Neural cell (in vitro differentiated cells): ENCODE measurements at regions not wholly inside any gene's neighbourhood (a gene's known extent, or its start where the extent isn't known, plus 50 kb on each side); places are given as distances from the start of the nearest gene placed in this dataset.

Source experiments
- H2AFZ ChIP-seq: fragments of 200-600, 300-800 bp; sonication (generic), shearing (Covaris generic); 2 replicates; pipeline ENCODE4 v1.6.0; 2014; ENCODE audit warnings: low read depth, mild to moderate bottlenecking, antibody characterized with exemption, low read length, moderate library complexity
- H3F3A ChIP-seq: fragments of 200-600 bp; shearing (Covaris generic); 2 replicates; pipeline ENCODE4 v1.6.1; 2016; ENCODE audit warnings: mild to moderate bottlenecking, moderate library complexity, mixed read lengths, antibody characterized with exemption, low read length; ENCODE audit not compliant: insufficient read depth, poor library complexity, severe bottlenecking
- H3K27ac ChIP-seq: fragments of 200-600, 300-800 bp; sonication (generic), shearing (Covaris generic); 2 replicates; pipeline ENCODE4 v1.5.1; 2014; ENCODE audit warnings: mild to moderate bottlenecking, low read length, moderate library complexity
- H3K27me3 ChIP-seq: fragments of 300-800, 200-600 bp; sonication (generic), shearing (Covaris generic); 2 replicates; pipeline ENCODE4 v1.6.0; 2014; ENCODE audit warnings: mild to moderate bottlenecking, low read depth, low read length, moderate library complexity; ENCODE audit not compliant: insufficient read depth
- H3K36me3 ChIP-seq: fragments of 300-800, 200-600 bp; sonication (generic), shearing (Covaris generic); 2 replicates; pipeline ENCODE4 v1.5.1; 2014; ENCODE audit warnings: mild to moderate bottlenecking, antibody characterized with exemption, low read length, moderate library complexity; ENCODE audit not compliant: insufficient read depth
- H3K4me2 ChIP-seq: fragments of 300-800, 200-600 bp; sonication (generic), shearing (Covaris generic); 2 replicates; pipeline ENCODE4 v1.6.0; 2014; ENCODE audit warnings: mild to moderate bottlenecking, low read length
- H3K4me3 ChIP-seq: fragments of 300-800, 200-600 bp; sonication (generic), shearing (Covaris generic); 2 replicates; pipeline ENCODE4 v1.5.1; 2014; ENCODE audit warnings: mild to moderate bottlenecking, low read length, moderate library complexity
- H3K79me2 ChIP-seq: fragments of 200-600 bp; shearing (Covaris generic); replicated peaks from 2 replicates; pipeline ENCODE4 v1.6.0; 2014; ENCODE audit warnings: mild to moderate bottlenecking, low read length, moderate library complexity; ENCODE audit not compliant: insufficient read depth
- H3K9ac ChIP-seq: fragments of 300-800, 200-600 bp; sonication (generic), shearing (Covaris generic); 2 replicates; pipeline ENCODE4 v1.6.1; 2016; ENCODE audit warnings: mild to moderate bottlenecking, low read length, mixed read lengths
- H3K9me2 ChIP-seq: fragments of 200-600 bp; shearing (Covaris generic); 2 replicates; pipeline ENCODE4 v1.6.1; 2016; ENCODE audit warnings: mild to moderate bottlenecking, low read length, mixed read lengths; ENCODE audit not compliant: insufficient read depth
- H3K9me3 ChIP-seq: fragments of 200-600, 300-800 bp; sonication (generic), shearing (Covaris generic); 2 replicates; pipeline ENCODE4 v1.6.1; 2016; ENCODE audit warnings: mild to moderate bottlenecking, mixed run types, low read length, moderate library complexity, mixed read lengths
- H4K20me1 ChIP-seq: fragments of 200-600 bp; shearing (Covaris generic); 2 replicates; pipeline ENCODE4 v1.6.1; 2016; ENCODE audit warnings: mild to moderate bottlenecking, mixed run types; ENCODE audit not compliant: insufficient read depth
- EP300 ChIP-seq: fragments of 450-650 bp; conservative IDR thresholded peaks from 2 replicates; pipeline ENCODE4 v1.6.1; 2014; ENCODE audit warnings: antibody characterized with exemption, mild to moderate bottlenecking, moderate library complexity; ENCODE audit not compliant: poor library complexity, severe bottlenecking
- EZH2 ChIP-seq: fragments of 200-600, 300-800 bp; shearing (Covaris generic), sonication (generic); IDR thresholded peaks from 2 replicates; pipeline ENCODE4 v1.6.1; 2014; ENCODE audit warnings: antibody characterized with exemption, low read length, borderline replicate concordance, mild to moderate bottlenecking; ENCODE audit not compliant: insufficient read depth, poor library complexity, severe bottlenecking
- MXI1 ChIP-seq: fragments of 450-650 bp; conservative IDR thresholded peaks from 2 replicates; pipeline ENCODE4 v1.6.1; 2014; ENCODE audit warnings: antibody characterized with exemption, mild to moderate bottlenecking; ENCODE audit not compliant: poor library complexity, severe bottlenecking
- POLR2AphosphoS5 ChIP-seq: IDR thresholded peaks from 2 replicates; pipeline ENCODE4 v1.6.1; 2012
- RAD21 ChIP-seq: fragments of 450-650 bp; conservative IDR thresholded peaks from 2 replicates; pipeline ENCODE4 v1.6.1; 2014; ENCODE audit warnings: antibody characterized with exemption, mild to moderate bottlenecking, moderate library complexity
- SMC3 ChIP-seq: fragments of 450-650 bp; conservative IDR thresholded peaks from 2 replicates; pipeline ENCODE4 v1.6.1; 2014; ENCODE audit warnings: antibody characterized with exemption, mild to moderate bottlenecking, moderate library complexity; ENCODE audit not compliant: poor library complexity
- TAF1 ChIP-seq: IDR thresholded peaks from 2 replicates; pipeline ENCODE4 v1.6.1; 2012; ENCODE audit warnings: low read depth
- TF ChIP-seq, protein P1 (sequence below): IDR thresholded peaks from 2 replicates; pipeline ENCODE4 v1.6.1; 2012; ENCODE audit warnings: borderline replicate concordance
- TF ChIP-seq, protein P2 (sequence below): fragments of 450-650 bp; IDR thresholded peaks from 2 replicates; pipeline ENCODE4 v1.5.1; 2014; ENCODE audit warnings: antibody characterized with exemption, mild to moderate bottlenecking, moderate library complexity; ENCODE audit not compliant: poor library complexity, severe bottlenecking

DNA sequence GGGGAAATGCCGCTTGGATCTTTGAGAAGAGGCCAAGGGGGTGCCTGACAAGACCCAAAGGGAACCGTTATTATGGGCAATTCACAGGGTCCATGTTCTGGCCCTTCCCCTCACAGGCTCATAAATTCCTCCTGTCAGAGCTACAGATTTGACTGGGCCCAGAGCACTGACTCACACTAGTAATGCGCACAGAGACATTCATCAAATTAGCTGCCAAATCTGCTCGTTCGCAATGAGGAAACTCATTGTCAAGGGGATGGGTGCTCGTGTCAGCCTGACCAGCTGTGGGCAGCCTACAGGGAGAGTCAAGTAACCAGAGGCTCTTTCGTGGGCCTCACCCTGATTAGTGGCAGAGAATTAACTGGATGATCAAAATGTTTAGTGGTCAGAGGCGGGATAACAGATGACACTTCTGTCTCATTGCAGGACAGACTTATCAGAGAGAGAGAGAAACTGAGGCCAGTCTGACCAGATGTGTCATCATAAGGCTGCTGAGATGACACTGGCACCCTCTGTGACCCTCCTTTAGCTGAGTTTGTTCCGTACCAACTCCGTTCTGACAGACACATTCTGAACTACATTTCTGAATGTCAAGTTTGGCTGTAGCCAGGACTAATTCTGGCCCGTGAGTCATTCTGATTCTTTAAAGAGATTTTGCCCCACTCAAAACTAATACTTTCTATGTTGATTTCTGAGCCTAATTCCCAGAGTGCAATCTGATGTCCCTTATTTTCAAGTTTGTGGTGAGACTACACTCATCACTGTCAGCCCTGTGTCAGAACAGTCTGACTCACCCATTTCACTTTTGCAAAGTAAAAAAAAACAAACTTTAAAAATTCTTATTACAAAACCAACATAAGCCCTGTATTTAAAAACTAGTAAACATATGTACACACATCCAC lies 377.1 kb downstream of the ACTL7B start:
- Histone ChIP-seq H3K36me3 (no peaks in the 10 kb centered on the region), H3K9me3 (no peaks in the 10 kb centered on the region), H3K79me2 (no peaks in the 10 kb centered on the region), H3K27me3 (no peaks in the 10 kb centered on the region), H3K9ac (no peak overlapping the region), H3K27ac (no peak overlapping the region), H3K4me3 (no peak overlapping the region), H4K20me1 (no peaks in the 10 kb centered on the region), H2AFZ (no peak overlapping the region), H3F3A (no peaks in the 10 kb centered on the region), H3K9me2 (no peaks in the 10 kb centered on the region), H3K4me2 (no peak overlapping the region)
- TF ChIP-seq POLR2AphosphoS5: no peak
- TF ChIP-seq, protein P1, sequence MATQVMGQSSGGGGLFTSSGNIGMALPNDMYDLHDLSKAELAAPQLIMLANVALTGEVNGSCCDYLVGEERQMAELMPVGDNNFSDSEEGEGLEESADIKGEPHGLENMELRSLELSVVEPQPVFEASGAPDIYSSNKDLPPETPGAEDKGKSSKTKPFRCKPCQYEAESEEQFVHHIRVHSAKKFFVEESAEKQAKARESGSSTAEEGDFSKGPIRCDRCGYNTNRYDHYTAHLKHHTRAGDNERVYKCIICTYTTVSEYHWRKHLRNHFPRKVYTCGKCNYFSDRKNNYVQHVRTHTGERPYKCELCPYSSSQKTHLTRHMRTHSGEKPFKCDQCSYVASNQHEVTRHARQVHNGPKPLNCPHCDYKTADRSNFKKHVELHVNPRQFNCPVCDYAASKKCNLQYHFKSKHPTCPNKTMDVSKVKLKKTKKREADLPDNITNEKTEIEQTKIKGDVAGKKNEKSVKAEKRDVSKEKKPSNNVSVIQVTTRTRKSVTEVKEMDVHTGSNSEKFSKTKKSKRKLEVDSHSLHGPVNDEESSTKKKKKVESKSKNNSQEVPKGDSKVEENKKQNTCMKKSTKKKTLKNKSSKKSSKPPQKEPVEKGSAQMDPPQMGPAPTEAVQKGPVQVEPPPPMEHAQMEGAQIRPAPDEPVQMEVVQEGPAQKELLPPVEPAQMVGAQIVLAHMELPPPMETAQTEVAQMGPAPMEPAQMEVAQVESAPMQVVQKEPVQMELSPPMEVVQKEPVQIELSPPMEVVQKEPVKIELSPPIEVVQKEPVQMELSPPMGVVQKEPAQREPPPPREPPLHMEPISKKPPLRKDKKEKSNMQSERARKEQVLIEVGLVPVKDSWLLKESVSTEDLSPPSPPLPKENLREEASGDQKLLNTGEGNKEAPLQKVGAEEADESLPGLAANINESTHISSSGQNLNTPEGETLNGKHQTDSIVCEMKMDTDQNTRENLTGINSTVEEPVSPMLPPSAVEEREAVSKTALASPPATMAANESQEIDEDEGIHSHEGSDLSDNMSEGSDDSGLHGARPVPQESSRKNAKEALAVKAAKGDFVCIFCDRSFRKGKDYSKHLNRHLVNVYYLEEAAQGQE: no peak

DNA sequence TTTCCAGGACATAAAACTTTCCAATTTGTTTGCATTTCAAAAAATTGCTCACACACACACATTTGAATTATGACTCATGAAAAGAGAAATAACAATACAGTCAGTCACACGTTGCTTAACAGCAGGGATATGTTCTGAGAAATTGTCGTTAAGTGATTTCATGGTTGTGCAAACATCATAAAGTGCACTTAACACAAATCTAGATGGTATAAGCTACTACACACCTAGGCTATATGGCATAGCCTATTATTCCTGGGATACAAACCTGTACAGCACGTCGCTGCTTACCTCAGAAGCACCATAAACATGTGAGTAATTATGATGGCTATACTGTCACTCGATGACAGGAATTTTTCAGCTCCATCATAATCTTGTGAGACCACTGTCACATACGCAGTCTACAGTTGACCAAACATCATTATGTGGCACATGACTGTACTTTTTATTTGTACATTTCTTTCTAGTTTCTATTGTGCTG lies 378.2 kb downstream of the ACTL7B start:
- TF ChIP-seq TAF1: no peak
- TF ChIP-seq RAD21: no peak
- TF ChIP-seq, protein P1: no peak
- TF ChIP-seq MXI1: no peak
- no peak for TF ChIP-seq SMC3
- TF ChIP-seq EZH2: no peak
- TF ChIP-seq POLR2AphosphoS5: no peak
- TF ChIP-seq, protein P2, sequence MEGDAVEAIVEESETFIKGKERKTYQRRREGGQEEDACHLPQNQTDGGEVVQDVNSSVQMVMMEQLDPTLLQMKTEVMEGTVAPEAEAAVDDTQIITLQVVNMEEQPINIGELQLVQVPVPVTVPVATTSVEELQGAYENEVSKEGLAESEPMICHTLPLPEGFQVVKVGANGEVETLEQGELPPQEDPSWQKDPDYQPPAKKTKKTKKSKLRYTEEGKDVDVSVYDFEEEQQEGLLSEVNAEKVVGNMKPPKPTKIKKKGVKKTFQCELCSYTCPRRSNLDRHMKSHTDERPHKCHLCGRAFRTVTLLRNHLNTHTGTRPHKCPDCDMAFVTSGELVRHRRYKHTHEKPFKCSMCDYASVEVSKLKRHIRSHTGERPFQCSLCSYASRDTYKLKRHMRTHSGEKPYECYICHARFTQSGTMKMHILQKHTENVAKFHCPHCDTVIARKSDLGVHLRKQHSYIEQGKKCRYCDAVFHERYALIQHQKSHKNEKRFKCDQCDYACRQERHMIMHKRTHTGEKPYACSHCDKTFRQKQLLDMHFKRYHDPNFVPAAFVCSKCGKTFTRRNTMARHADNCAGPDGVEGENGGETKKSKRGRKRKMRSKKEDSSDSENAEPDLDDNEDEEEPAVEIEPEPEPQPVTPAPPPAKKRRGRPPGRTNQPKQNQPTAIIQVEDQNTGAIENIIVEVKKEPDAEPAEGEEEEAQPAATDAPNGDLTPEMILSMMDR: no peak
- no peak for TF ChIP-seq EP300
- no peaks in the 10 kb centered on the region for H3K36me3 ChIP-seq
- H3K4me2 ChIP-seq: no peak overlapping the region
- H3K9me2 ChIP-seq: no peaks in the 10 kb centered on the region
- no peak overlapping the region for H2AFZ ChIP-seq
- H3F3A ChIP-seq: no peaks in the 10 kb centered on the region
- H3K9me3 ChIP-seq: no peaks in the 10 kb centered on the region
- H3K79me2 ChIP-seq: no peaks in the 10 kb centered on the region
- H3K27me3 ChIP-seq: no peaks in the 10 kb centered on the region
- H3K9ac ChIP-seq: no peak overlapping the region
- no peak overlapping the region for H3K4me3 ChIP-seq
- H3K27ac ChIP-seq: no peak overlapping the region
- H4K20me1 ChIP-seq: no peaks in the 10 kb centered on the region
